IPS DF 6.9 (cell line): ENCODE measurements at regions not wholly inside any gene's neighbourhood (a gene's known extent, or its start where the extent isn't known, plus 50 kb on each side); places are given as distances from the start of the nearest gene placed in this dataset.

Source experiments
- DNase-seq: peaks from one replicate; pipeline ENCODE4 v3.0.0-alpha.2; 2013; ENCODE audit warnings: low read depth, low spot score
- H3K27ac ChIP-seq: one replicate; pipeline ENCODE4 v1.5.1; 2013; ENCODE audit warnings: low read length, control low read depth
- H3K27me3 ChIP-seq: 2 replicates; pipeline ENCODE4 v1.6.1; 2013; ENCODE audit warnings: mild to moderate bottlenecking, low read length; ENCODE audit not compliant: control insufficient read depth, insufficient read depth
- H3K36me3 ChIP-seq: 2 replicates; pipeline ENCODE4 v1.6.1; 2013; ENCODE audit warnings: low read length; ENCODE audit not compliant: control insufficient read depth, insufficient read depth
- H3K4me1 ChIP-seq: 2 replicates; pipeline ENCODE4 v1.6.1; 2013; ENCODE audit warnings: low read length; ENCODE audit not compliant: control insufficient read depth, insufficient read depth
- H3K4me3 ChIP-seq: 2 replicates; pipeline ENCODE4 v1.5.1; 2013; ENCODE audit warnings: mild to moderate bottlenecking, low read length
- H3K9me3 ChIP-seq: 2 replicates; pipeline ENCODE4 v1.6.1; 2013; ENCODE audit warnings: low read length, inconsistent platforms; ENCODE audit not compliant: control insufficient read depth, insufficient read depth
- WGBS: extraction: QIAGEN DNeasy Blood & Tissue Kit; methylation state at CpG from one replicate; pipeline ENCODE4 v1.1.7; 2013; ENCODE audit warnings: mixed read lengths, missing lambda C conversion rate; ENCODE audit not compliant: insufficient read length, insufficient coverage; 5-methylcytosine and 5-hydroxymethylcytosine counted together

- no peaks in the 10 kb centered on the region for H3K36me3 ChIP-seq
- H3K27me3 ChIP-seq: no peaks in the 10 kb centered on the region
- no peak overlapping the region for H3K4me3 ChIP-seq
- H3K9me3 ChIP-seq: no peaks in the 10 kb centered on the region; the same call in 1 of the 2 replicates
- DNase-seq: no peak
- H3K4me1 ChIP-seq: no peaks in the 10 kb centered on the region
- no CpG with 5 or more reads among the region's 2 CpGs for WGBS
- no peak overlapping the region for H3K27ac ChIP-seq
These were observed 645.8 kb upstream of the NDST4 start for GRCh38 chr4:115759231-115759630.

- Histone ChIP-seq H3K27ac (no peak overlapping the region), H3K36me3 (no peaks in the 10 kb centered on the region), H3K4me3 (no peak overlapping the region), H3K27me3 (no peaks in the 10 kb centered on the region), H3K9me3 (no peaks in the 10 kb centered on the region), H3K4me1 (no peaks in the 10 kb centered on the region)
- DNase-seq: no peak
These were observed 636.0 kb upstream of the NDST4 start for GRCh38 chr4:115749404-115749803.

DNA sequence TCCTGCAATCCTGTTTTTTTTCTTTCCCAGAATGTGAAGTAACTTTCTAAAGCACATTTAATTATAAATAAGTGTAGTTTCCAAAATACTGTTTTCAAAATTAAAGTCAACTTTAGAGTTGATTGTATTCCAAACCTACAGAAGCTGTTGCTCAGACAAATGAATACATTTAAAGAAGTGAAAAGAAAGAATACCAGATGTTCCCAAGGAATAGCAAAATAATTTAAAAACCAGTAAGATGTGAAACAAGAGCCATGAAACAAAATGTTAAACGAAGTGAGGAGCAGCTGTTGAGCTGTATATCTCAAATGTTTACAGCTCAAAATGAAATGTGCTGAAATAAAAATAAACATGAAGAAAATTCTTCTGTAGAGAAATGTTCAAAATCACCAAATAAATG is 627.4 kb upstream of the NDST4 start:
- no CpG with 5 or more reads among the region's 1 CpG for WGBS
- Histone ChIP-seq H3K27me3 (no peaks in the 10 kb centered on the region), H3K4me1 (no peaks in the 10 kb centered on the region), H3K9me3 (no peaks in the 10 kb centered on the region), H3K27ac (no peak overlapping the region), H3K36me3 (no peaks in the 10 kb centered on the region), H3K4me3 (no peak overlapping the region)
- DNase-seq: no peak

DNA sequence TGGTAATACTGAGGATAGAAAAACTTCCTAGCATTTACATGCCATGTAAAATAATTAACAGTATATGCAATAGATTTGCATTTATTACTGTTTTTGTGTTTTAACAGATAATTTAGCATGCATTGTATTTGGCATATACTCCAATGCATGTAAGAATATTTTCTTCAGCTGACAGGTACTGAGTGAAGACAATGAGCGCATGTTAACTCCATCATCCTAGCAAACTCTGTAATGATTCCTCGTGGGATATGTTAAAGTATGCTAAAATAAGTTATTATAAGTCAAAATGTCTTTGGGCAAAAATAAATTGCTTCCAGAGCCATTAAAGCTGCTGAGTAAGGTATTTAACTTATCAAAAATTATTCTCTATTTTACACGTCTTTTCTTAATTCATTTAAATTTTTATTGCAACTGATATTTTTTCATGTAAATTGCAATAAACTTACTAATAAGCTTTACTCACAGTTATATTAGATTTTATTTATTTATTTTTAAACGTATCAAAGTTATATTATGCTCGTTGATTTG is 616.4 kb upstream of the NDST4 start:
- 100% methylated on average over 2 of the region's 5 CpGs for WGBS
- DNase-seq: no peak
- Histone ChIP-seq H3K27me3 (no peaks in the 10 kb centered on the region), H3K36me3 (no peaks in the 10 kb centered on the region), H3K9me3 (no peaks in the 10 kb centered on the region), H3K27ac (no peak overlapping the region), H3K4me1 (no peaks in the 10 kb centered on the region), H3K4me3 (no peak overlapping the region)

DNA sequence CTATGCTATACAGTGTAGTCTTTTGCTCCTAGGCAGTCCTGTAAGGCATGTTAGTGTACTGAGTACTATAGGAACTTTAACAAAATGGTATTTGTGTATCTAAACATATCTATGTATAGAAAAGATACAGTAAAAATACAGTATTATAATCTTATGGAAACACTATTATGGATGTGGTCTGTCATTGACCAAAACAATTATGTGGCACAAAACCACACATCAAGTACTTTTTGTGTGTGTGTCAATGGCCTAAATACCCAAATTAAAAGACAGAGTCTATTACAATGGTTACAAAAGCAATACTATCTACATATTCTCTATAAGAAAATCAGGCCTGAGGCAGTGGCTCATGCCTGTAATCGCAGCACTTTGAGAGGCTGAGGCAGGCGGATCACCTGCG is 610.2 kb upstream of the NDST4 start:
- no peak overlapping the region for H3K4me3 ChIP-seq
- no peak for DNase-seq
- H3K9me3 ChIP-seq: no peaks in the 10 kb centered on the region
- H3K27ac ChIP-seq: no peak overlapping the region
- no CpG with 5 or more reads among the region's 3 CpGs for WGBS
- no peaks in the 10 kb centered on the region for H3K36me3 ChIP-seq
- H3K27me3 ChIP-seq: no peaks in the 10 kb centered on the region
- no peaks in the 10 kb centered on the region for H3K4me1 ChIP-seq

GRCh38 chr4:115720611-115721010 is 607.2 kb upstream of the NDST4 start:
- H3K4me3 ChIP-seq: no peak overlapping the region
- no peaks in the 10 kb centered on the region for H3K4me1 ChIP-seq
- H3K9me3 ChIP-seq: no peaks in the 10 kb centered on the region
- no peaks in the 10 kb centered on the region for H3K27me3 ChIP-seq
- H3K36me3 ChIP-seq: no peaks in the 10 kb centered on the region
- no CpG with 5 or more reads among the region's 1 CpG for WGBS
- H3K27ac ChIP-seq: no peak overlapping the region
- no peak for DNase-seq

GRCh38 chr4:115711575-115711974 is 598.2 kb upstream of the NDST4 start:
- Histone ChIP-seq H3K36me3 (no peaks in the 10 kb centered on the region), H3K4me3 (no peak overlapping the region), H3K9me3 (no peaks in the 10 kb centered on the region), H3K4me1 (no peaks in the 10 kb centered on the region), H3K27ac (no peak overlapping the region), H3K27me3 (no peaks in the 10 kb centered on the region)
- WGBS: no CpG with 5 or more reads among the region's 2 CpGs
- no peak for DNase-seq

GRCh38 chr4:115688961-115689360 is 575.5 kb upstream of the NDST4 start:
- Histone ChIP-seq H3K27ac (no peak overlapping the region), H3K9me3 (no peaks in the 10 kb centered on the region), H3K4me3 (no peak overlapping the region), H3K4me1 (no peaks in the 10 kb centered on the region), H3K27me3 (no peaks in the 10 kb centered on the region), H3K36me3 (no peaks in the 10 kb centered on the region)
- no peak for DNase-seq

- no CpG with 5 or more reads among the region's 1 CpG for WGBS
- Histone ChIP-seq H3K9me3 (no peaks in the 10 kb centered on the region), H3K27ac (no peak overlapping the region), H3K4me3 (no peak overlapping the region), H3K4me1 (no peaks in the 10 kb centered on the region), H3K36me3 (no peaks in the 10 kb centered on the region), H3K27me3 (no peaks in the 10 kb centered on the region)
- DNase-seq: no peak
These were observed 573.8 kb upstream of the NDST4 start for GRCh38 chr4:115687052-115687755.

- Histone ChIP-seq H3K27ac (no peak overlapping the region), H3K4me1 (no peaks in the 10 kb centered on the region), H3K36me3 (no peaks in the 10 kb centered on the region), H3K27me3 (no peaks in the 10 kb centered on the region), H3K9me3 (no peaks in the 10 kb centered on the region), H3K4me3 (no peak overlapping the region)
- DNase-seq: no peak
- no CpG with 5 or more reads among the region's 47 CpGs for WGBS
These were observed 565.1 kb upstream of the NDST4 start for GRCh38 chr4:115678425-115678941.

- no CpG with 5 or more reads among the region's 1 CpG for WGBS
These were observed 562.3 kb upstream of the NDST4 start for GRCh38 chr4:115675719-115676118.

More at GRCh38 chr4:115675719-115676118, 562.3 kb upstream of the NDST4 start:
- H3K27ac ChIP-seq: no peak overlapping the region
- DNase-seq: no peak
- H3K36me3 ChIP-seq: no peaks in the 10 kb centered on the region
- H3K4me3 ChIP-seq: no peak overlapping the region
- no peaks in the 10 kb centered on the region for H3K27me3 ChIP-seq
- no peaks in the 10 kb centered on the region for H3K4me1 ChIP-seq
- no peaks in the 10 kb centered on the region for H3K9me3 ChIP-seq
